Colon (tissue), 2 donors: ENCODE measurements at regions not wholly inside any gene's neighbourhood (a gene's known extent, or its start where the extent isn't known, plus 50 kb on each side); places are given as distances from the start of the nearest gene placed in this dataset.
"Not testable (repeated sequence)": the region's sequence is repeated elsewhere in the genome, so short reads cannot be mapped to it uniquely, and the experiment has no call there.

Experiments
- FAIRE-seq: peaks from 2 replicates; lab custom pipeline; 2012; peaks lifted over from hg19 to GRCh38; lab: Jason Lieb, UNC
- donor health status: control.
- donor health status: control.

- not testable (repeated sequence) for FAIRE-seq
Observed at GRCh38 chr3:156048483-156048882, 71.9 kb upstream of the KCNAB1 start.

DNA sequence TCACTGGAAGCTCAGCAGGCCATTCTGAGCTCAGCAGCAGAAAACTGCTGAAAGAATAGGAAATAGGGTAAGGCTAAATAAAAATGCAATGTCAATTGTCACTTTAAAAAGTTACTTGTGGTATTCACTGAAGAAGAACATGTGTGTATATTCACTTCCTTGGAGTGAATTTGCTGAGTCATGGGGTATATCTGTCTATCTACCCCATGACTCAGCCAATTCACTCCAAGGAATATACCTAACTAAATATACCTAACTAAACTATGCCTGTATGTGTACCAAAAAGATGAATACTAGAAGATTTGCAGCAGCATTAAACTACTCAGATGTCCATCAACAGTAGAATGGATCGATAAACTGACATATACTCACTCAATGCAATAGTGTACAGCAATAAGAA is 69.5 kb upstream of the KCNAB1 start:
- FAIRE-seq = no peak

GRCh38 chr3:156051651-156052050 is 68.7 kb upstream of the KCNAB1 start:
- no peak for FAIRE-seq

GRCh38 chr3:156052115-156052514 is 68.3 kb upstream of the KCNAB1 start:
- no peak for FAIRE-seq

DNA sequence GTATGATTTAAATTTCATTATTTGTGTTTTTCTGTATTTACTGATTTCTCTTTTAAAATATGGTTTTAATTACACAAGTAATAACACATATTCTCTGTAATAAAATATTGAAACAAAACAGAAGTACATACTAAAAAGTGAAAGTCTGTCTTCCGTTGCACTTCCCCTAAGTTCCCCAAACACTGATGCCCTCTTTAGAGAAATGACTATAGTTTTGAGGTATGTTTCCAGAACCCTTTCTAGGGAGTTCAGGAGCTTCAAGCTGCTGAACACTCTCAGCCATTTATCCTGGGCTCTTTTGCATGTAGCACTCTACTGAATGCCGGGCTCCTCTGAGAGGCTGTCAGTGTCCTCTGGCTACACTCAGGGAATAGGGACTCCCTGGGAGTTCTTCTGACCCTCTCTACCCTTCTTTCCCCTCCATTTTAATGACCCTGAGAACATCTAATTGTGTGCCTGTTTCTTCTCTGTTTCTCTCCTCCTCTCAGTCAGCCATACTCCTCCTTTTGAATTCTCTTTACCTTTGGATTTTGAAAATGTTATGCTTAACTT is 60.4 kb upstream of the KCNAB1 start:
- no peak for FAIRE-seq

GRCh38 chr3:156068151-156068550 is 52.2 kb upstream of the KCNAB1 start:
- FAIRE-seq = not testable (repeated sequence)

DNA sequence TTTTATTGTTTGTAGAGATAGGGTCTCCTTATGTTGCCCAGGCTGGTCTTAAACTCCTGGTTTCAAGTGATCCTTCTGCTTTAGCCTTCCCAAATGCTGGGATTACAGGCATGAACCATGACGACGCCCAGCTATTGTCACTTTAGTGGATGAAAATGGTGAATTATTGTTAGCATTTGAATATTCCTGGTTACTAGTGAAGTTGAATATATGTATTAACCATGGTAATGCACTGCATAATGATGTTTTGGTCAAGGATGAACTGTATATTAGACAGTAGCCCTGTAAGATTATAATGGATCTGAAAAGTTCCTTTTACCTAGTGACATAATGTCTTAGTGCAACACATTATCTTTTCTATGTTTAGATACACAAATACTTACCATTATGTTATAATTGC is 50.4 kb upstream of the KCNAB1 start:
- FAIRE-seq = no peak
